Lung microvascular endothelial cell (primary cell): ENCODE measurements at regions not wholly inside any gene's neighbourhood (a gene's known extent, or its start where the extent isn't known, plus 50 kb on each side); places are given as distances from the start of the nearest gene placed in this dataset.

Source experiments
- DNase-seq, 2 donors: peaks; one replicate each; pipeline versions ENCODE4 v3.0.0 to v3.0.0-alpha.2; 2010; ENCODE audit warnings: low read depth in 2 of 2

GRCh38 chr21:16879479-16879878 is 633.4 kb upstream of the CXADR start:
- DNase-seq: no peak

GRCh38 chr21:16891821-16892220 is 621.0 kb upstream of the CXADR start:
- DNase-seq: peak in 1 of 2 donors; percentile 20

GRCh38 chr21:16900685-16901084 is 612.2 kb upstream of the CXADR start:
- peak; percentile 0 to 47 for DNase-seq

- no peak for DNase-seq
Measured at GRCh38 chr21:16908077-16908476, 604.8 kb upstream of the CXADR start.

GRCh38 chr21:16910435-16911165 is 602.2 kb upstream of the CXADR start:
- DNase-seq: no peak

GRCh38 chr21:16911166-16911607 is 601.7 kb upstream of the CXADR start:
- DNase-seq: no peak

GRCh38 chr21:16912075-16912474 is 600.8 kb upstream of the CXADR start:
- DNase-seq: no peak

GRCh38 chr21:16913010-16913409 is 599.8 kb upstream of the CXADR start:
- no peak for DNase-seq

GRCh38 chr21:16928439-16928838 is 584.4 kb upstream of the CXADR start:
- no peak for DNase-seq

GRCh38 chr21:16932314-16932713 is 580.5 kb upstream of the CXADR start:
- no peak for DNase-seq

GRCh38 chr21:16942703-16943102 is 570.1 kb upstream of the CXADR start:
- peak in 1 of 2 donors; percentile 39 for DNase-seq

- no peak for DNase-seq
Measured at GRCh38 chr21:16943231-16943630, 569.6 kb upstream of the CXADR start.

GRCh38 chr21:16945580-16945979 is 567.3 kb upstream of the CXADR start:
- peak in 1 of 2 donors; percentile 11 for DNase-seq

- DNase-seq: no peak
Measured at GRCh38 chr21:16956824-16957223, 556.0 kb upstream of the CXADR start.

- no peak for DNase-seq
Measured at GRCh38 chr21:16965424-16965823, 547.4 kb upstream of the CXADR start.

- DNase-seq: peak in 1 of 2 donors; percentile 6
Measured at GRCh38 chr21:16968436-16968835, 544.4 kb upstream of the CXADR start.

GRCh38 chr21:16969636-16970035 is 543.2 kb upstream of the CXADR start:
- no peak for DNase-seq

- DNase-seq: no peak
Measured at GRCh38 chr21:16974060-16974459, 538.8 kb upstream of the CXADR start.

GRCh38 chr21:16976193-16976592 is 536.6 kb upstream of the CXADR start:
- DNase-seq: no peak

- no peak for DNase-seq
Measured at GRCh38 chr21:16978309-16978895, 534.4 kb upstream of the CXADR start.

- no peak for DNase-seq
Measured at GRCh38 chr21:16979574-16979973, 533.3 kb upstream of the CXADR start.

- peak in 1 of 2 donors; percentile 40 for DNase-seq
Measured at GRCh38 chr21:16983420-16983819, 529.4 kb upstream of the CXADR start.

GRCh38 chr21:16992448-16992847 is 520.4 kb upstream of the CXADR start:
- DNase-seq: no peak
